ENCODE measurements at regions not wholly inside any gene's neighbourhood (a gene's known extent, or its start where the extent isn't known, plus 50 kb on each side); places are given as distances from the start of the nearest gene placed in this dataset.

GRCh38 chr3:184457329-184457728, 77.5 kb downstream of the CHRD start:
- no peak for TF ChIP-seq ATF2 (IDR thresholded peaks at IDR 0.05; ENCODE audit: low read length)
- no peak for TF ChIP-seq HSF1 (IDR thresholded peaks at IDR 0.05; ENCODE audit: low read depth, low read length)
- TF ChIP-seq ATF3 (IDR thresholded peaks at IDR 0.05; ENCODE audit: borderline replicate concordance, extremely low read depth, low read depth, low read length) = no peak
